CD4-positive, alpha-beta T cell (primary cell): ENCODE measurements at regions not wholly inside any gene's neighbourhood (a gene's known extent, or its start where the extent isn't known, plus 50 kb on each side); places are given as distances from the start of the nearest gene placed in this dataset.

Experiments used
- ATAC-seq: fragments of 200-7000 bp; cut with Tn5 transposase; one replicate; pipeline ENCODE4 v1.10.0; 2022; ENCODE audit warnings: mild to moderate bottlenecking; ENCODE audit not compliant: poor library complexity
- CTCF ChIA-PET: fragments of 350-600 bp; sonication (Branson Sonifier 250); formaldehyde crosslinking; loops from one replicate; lab custom pipeline; 2021; ENCODE audit warnings: antibody characterized with exemption, inconsistent platforms; lab: Charles Lee
- POLR2A ChIA-PET: fragments of 350-600 bp; sonication (Branson Sonifier 250); formaldehyde crosslinking; loops from one replicate; lab custom pipeline; 2021; ENCODE audit warnings: antibody characterized with exemption, inconsistent platforms; lab: Charles Lee
- DNase-seq, 14 experiments: peaks; one replicate each; pipeline ENCODE4 v3.0.0-alpha.2; 2013 to 2020; ENCODE audit warnings: mixed read lengths in 2 of 14
- H3K27ac ChIP-seq, 2 donors: one replicate each; pipeline versions ENCODE4 v1.5.1 to v1.7.0; 2013; ENCODE audit warnings: low read length in 2 of 2, low read depth in 1 of 2, mild to moderate bottlenecking in 1 of 2
- H3K27me3 ChIP-seq, 2 experiments: 1 replicate in 1 of 2; 2 replicates in 1 of 2; pipeline versions ENCODE4 v1.6.1 to v1.7.0; 2013; ENCODE audit warnings: low read length in 2 of 2, control low read depth in 1 of 2, mild to moderate bottlenecking in 1 of 2, moderate library complexity in 1 of 2; ENCODE audit not compliant: insufficient read depth in 2 of 2, control insufficient read depth in 1 of 2
- H3K36me3 ChIP-seq: one replicate; pipeline ENCODE4 v1.6.1; 2013; ENCODE audit warnings: low read length, control low read depth; ENCODE audit not compliant: insufficient read depth
- H3K4me1 ChIP-seq: one replicate; pipeline ENCODE4 v1.6.1; 2013; ENCODE audit warnings: low read length, control low read depth; ENCODE audit not compliant: insufficient read depth
- H3K4me3 ChIP-seq: one replicate; pipeline ENCODE4 v1.5.1; 2013; ENCODE audit warnings: mild to moderate bottlenecking, low read length, moderate library complexity
- H3K9me3 ChIP-seq, 2 experiments: 1 replicate in 1 of 2; 2 replicates in 1 of 2; pipeline versions ENCODE4 v1.6.1 to v1.7.0; 2013; ENCODE audit warnings: low read length in 2 of 2, mild to moderate bottlenecking in 2 of 2, control low read depth in 1 of 2, moderate library complexity in 1 of 2; ENCODE audit not compliant: control insufficient read depth in 1 of 2, insufficient read depth in 1 of 2
- H3K27ac Mint-ChIP-seq: one replicate; pipeline ENCODE4 v1.8.0; 2020; ENCODE audit warnings: mixed read lengths
- H3K27me3 Mint-ChIP-seq: one replicate; pipeline ENCODE4 v1.8.0; 2021; ENCODE audit warnings: mixed read lengths
- H3K36me3 Mint-ChIP-seq: one replicate; pipeline ENCODE4 v1.8.0; 2021; ENCODE audit warnings: low read depth, mixed read lengths
- H3K4me1 Mint-ChIP-seq: one replicate; pipeline ENCODE4 v1.8.0; 2021; ENCODE audit warnings: low read depth, mixed read lengths
- H3K4me3 Mint-ChIP-seq: one replicate; pipeline ENCODE4 v1.8.0; 2020; ENCODE audit warnings: mild to moderate bottlenecking, mixed read lengths
- H3K9me3 Mint-ChIP-seq: one replicate; pipeline ENCODE4 v1.8.0; 2020; ENCODE audit warnings: mixed read lengths
- intact Hi-C, 2 experiments: fragments of 100-400 bp; cut with DNase I in 1 of 2; cut with micrococcal nuclease in 1 of 2; formaldehyde crosslinking; loops; one replicate each; pipeline versions ENCODE4 v1.15.1 to v1.9.0; 2023 to 2025; cut with DNase I, micrococcal nuclease
- TF ChIP-seq, protein P1 (sequence below): fragments of 200-600 bp; IDR thresholded peaks from one replicate; pipeline ENCODE4 v1.8.0; 2022; ENCODE audit warnings: antibody characterized with exemption, mild to moderate bottlenecking

DNA sequence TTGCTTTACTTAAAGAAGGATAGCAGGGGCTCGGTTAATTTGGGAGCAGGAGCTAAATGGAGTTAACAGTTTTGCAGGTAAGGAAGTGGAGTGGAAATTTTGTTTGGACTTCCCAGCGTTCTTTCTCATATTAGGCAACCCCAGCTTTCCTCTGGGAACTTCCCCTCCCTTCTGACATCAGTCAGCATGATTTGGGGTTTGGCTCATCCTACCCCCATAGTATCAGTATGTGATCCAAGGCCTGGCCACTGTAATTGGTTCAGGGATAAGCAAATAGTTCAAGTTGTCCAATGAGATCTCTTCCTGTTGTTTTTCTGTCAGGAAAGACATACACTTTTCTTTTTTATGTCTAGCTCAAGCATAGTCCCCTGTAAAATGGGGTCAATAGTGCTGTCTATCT is 125.6 kb upstream of the CDK6 start:
- H3K9me3 Mint-ChIP-seq = peaks cover 7% of the 10 kb centered on the region
- no peaks in the 10 kb centered on the region for H3K27me3 Mint-ChIP-seq
- H3K27ac ChIP-seq = no peak overlapping the region
- H3K36me3 Mint-ChIP-seq = no peaks in the 10 kb centered on the region
- H3K27ac Mint-ChIP-seq = no peak overlapping the region
- no peaks in the 10 kb centered on the region for H3K27me3 ChIP-seq
- no peak overlapping the region for H3K4me3 Mint-ChIP-seq
- ChIA-PET POLR2A (no interaction called here), CTCF (no interaction called here)
- no peaks in the 10 kb centered on the region for H3K4me1 Mint-ChIP-seq
- no peak for DNase-seq
- H3K36me3 ChIP-seq = no peaks in the 10 kb centered on the region
- H3K9me3 ChIP-seq = no peaks in the 10 kb centered on the region
- no peaks in the 10 kb centered on the region for H3K4me1 ChIP-seq
- TF ChIP-seq, protein P1, sequence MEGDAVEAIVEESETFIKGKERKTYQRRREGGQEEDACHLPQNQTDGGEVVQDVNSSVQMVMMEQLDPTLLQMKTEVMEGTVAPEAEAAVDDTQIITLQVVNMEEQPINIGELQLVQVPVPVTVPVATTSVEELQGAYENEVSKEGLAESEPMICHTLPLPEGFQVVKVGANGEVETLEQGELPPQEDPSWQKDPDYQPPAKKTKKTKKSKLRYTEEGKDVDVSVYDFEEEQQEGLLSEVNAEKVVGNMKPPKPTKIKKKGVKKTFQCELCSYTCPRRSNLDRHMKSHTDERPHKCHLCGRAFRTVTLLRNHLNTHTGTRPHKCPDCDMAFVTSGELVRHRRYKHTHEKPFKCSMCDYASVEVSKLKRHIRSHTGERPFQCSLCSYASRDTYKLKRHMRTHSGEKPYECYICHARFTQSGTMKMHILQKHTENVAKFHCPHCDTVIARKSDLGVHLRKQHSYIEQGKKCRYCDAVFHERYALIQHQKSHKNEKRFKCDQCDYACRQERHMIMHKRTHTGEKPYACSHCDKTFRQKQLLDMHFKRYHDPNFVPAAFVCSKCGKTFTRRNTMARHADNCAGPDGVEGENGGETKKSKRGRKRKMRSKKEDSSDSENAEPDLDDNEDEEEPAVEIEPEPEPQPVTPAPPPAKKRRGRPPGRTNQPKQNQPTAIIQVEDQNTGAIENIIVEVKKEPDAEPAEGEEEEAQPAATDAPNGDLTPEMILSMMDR = no peak
- intact Hi-C loops = no loop called here
- ATAC-seq = no peak
- H3K4me3 ChIP-seq = no peak overlapping the region

DNA sequence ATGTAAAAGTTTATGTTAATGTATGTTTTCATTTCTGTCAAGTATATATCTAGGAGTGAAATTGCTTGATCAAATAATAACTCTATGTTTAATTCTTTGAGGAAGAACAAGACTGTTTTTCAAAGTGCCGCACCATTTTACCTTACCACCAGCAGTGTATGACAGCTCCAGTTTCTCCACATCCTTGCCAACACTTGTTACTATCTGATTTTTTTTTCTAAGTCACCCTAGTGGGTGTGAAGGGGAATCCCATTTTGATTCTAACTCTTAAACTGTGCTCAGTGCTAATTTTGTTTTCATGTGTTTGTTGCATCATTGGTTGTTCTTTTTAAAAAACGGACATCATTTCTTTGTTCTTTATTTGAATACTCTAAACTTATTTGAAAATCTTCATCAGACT is 120.2 kb upstream of the CDK6 start:
- Histone ChIP-seq H3K36me3 (no peaks in the 10 kb centered on the region), H3K9me3 (peaks cover 0 to 7% of the 10 kb centered on the region in 2 experiments), H3K4me3 (no peak overlapping the region), H3K27ac (no peak overlapping the region), H3K4me1 (no peaks in the 10 kb centered on the region), H3K27me3 (no peaks in the 10 kb centered on the region)
- Mint-ChIP-seq H3K27ac (no peak overlapping the region), H3K4me1 (no peaks in the 10 kb centered on the region), H3K27me3 (peaks cover 5% of the 10 kb centered on the region), H3K4me3 (no peak overlapping the region), H3K36me3 (no peaks in the 10 kb centered on the region), H3K9me3 (peaks cover 11% of the 10 kb centered on the region)
- intact Hi-C loops = no loop called here
- TF ChIP-seq, protein P1 = no peak
- ATAC-seq (no peak), DNase-seq (no peak)
- ChIA-PET CTCF (no interaction called here), POLR2A (no interaction called here)

DNA sequence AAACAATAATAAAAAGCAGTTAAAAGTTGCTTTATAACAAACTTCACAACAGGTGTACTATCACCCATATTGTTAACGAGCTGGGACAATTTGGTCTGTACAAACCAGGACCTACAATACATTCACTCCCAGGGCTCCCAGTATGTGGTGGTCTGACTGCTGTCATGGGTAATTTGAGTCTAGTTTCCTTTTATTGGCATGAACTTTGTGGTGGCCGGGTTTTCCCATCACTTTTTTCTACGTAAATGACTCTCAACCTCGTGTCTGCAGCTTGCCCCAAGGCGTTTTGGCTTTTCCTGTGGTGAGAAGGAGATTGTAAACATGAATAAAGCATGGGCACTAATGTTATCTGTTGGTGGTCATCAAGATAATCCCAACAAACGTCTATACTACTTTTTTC is 118.7 kb upstream of the CDK6 start:
- no peak overlapping the region for H3K4me3 ChIP-seq
- no peaks in the 10 kb centered on the region for H3K36me3 ChIP-seq
- no peak for ATAC-seq
- no peaks in the 10 kb centered on the region for H3K27me3 ChIP-seq
- intact Hi-C loops = no loop called here
- no peaks in the 10 kb centered on the region for H3K4me1 ChIP-seq
- ChIA-PET CTCF (no interaction called here), POLR2A (no interaction called here)
- no peaks in the 10 kb centered on the region for H3K4me1 Mint-ChIP-seq
- H3K4me3 Mint-ChIP-seq = no peak overlapping the region
- no peak overlapping the region for H3K27ac Mint-ChIP-seq
- H3K27me3 Mint-ChIP-seq = peaks cover 5% of the 10 kb centered on the region
- peaks cover 8% of the 10 kb centered on the region for H3K9me3 Mint-ChIP-seq
- no peaks in the 10 kb centered on the region for H3K36me3 Mint-ChIP-seq
- TF ChIP-seq, protein P1 = no peak
- DNase-seq = no peak
- H3K27ac ChIP-seq = no peak overlapping the region
- peaks cover 0 to 7% of the 10 kb centered on the region in 2 experiments for H3K9me3 ChIP-seq
